ENCODE measurements at regions not wholly inside any gene's neighbourhood (a gene's known extent, or its start where the extent isn't known, plus 50 kb on each side); places are given as distances from the start of the nearest gene placed in this dataset.
A peak's percentile ranks its signal among the peaks of the same experiment; 100 is the strongest.

GRCh38 chr1:192475970-192476369 is 99.6 kb upstream of the RGS1 start:
- Histone ChIP-seq H3K36me3 (no peaks in the 10 kb centered on the region), H3K4me3 (no peak overlapping the region), H3K4me1 (no peaks in the 10 kb centered on the region), H3K27ac (no peak overlapping the region), H3K9me3 (no peaks in the 10 kb centered on the region), H3K27me3 (peaks cover 0 to 8% (median 0%) of the 10 kb centered on the region in 4 donors)
- no peak for TF ChIP-seq CTCF (IDR thresholded peaks at IDR 0.05)
- no peak for DNase-seq
- 69 to 70% methylated on average over 3 of the region's 3 CpGs for WGBS, 2 donors
- no peak for ATAC-seq
- intact Hi-C loops (cut with DNase I): loop anchor here in 2 of 3 donors (5.0 kb wide), 2 partner anchors 106 to 131 kb away; no protein-coding TSS in a partner anchor
- FAIRE-seq: no peak

GRCh38 chr1:192476802-192477298 is 98.7 kb upstream of the RGS1 start:
- H3K9me3 ChIP-seq: no peaks in the 10 kb centered on the region
- no peak overlapping the region for H3K4me3 ChIP-seq
- intact Hi-C loops (cut with DNase I): loop anchor here in 2 of 3 donors (5.0 kb wide), 2 partner anchors 105 to 130 kb away; no protein-coding TSS in a partner anchor
- FAIRE-seq: no peak
- H3K27me3 ChIP-seq: peaks cover 0 to 4% (median 0%) of the 10 kb centered on the region in 4 donors
- peak in 3 of 4 donors; percentile 60 to 63 (median 62) for ATAC-seq
- H3K27ac ChIP-seq: no peak overlapping the region
- 53 to 64% methylated on average over 12 of the region's 12 CpGs for WGBS, 2 donors
- no peaks in the 10 kb centered on the region for H3K36me3 ChIP-seq
- H3K4me1 ChIP-seq: no peaks in the 10 kb centered on the region
- TF ChIP-seq CTCF (IDR thresholded peaks at IDR 0.05): no peak
- DNase-seq: no peak

DNA sequence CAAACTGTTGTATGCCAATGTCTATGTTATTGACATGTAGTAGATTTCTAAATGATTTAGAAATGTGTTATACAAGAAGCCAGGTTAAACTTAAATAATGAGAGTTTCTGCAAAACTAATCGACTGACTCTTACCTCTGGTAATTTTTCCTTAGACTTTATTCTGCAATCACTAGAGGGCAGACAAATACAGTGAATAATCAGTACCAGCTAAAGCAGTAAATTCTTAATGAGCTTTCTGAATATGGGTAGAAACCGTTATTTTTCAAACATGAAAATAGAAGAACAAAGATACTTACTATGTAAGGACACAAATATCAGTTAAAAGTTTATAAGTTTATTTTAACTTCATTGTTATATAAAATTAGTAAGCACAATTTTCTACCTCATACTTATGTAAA is 97.9 kb upstream of the RGS1 start:
- peak; percentile 98 for FAIRE-seq
- intact Hi-C loops (cut with DNase I): loop anchor here in 2 of 3 donors (5.0 kb wide), 2 partner anchors 105 to 130 kb away; no protein-coding TSS in a partner anchor

DNA sequence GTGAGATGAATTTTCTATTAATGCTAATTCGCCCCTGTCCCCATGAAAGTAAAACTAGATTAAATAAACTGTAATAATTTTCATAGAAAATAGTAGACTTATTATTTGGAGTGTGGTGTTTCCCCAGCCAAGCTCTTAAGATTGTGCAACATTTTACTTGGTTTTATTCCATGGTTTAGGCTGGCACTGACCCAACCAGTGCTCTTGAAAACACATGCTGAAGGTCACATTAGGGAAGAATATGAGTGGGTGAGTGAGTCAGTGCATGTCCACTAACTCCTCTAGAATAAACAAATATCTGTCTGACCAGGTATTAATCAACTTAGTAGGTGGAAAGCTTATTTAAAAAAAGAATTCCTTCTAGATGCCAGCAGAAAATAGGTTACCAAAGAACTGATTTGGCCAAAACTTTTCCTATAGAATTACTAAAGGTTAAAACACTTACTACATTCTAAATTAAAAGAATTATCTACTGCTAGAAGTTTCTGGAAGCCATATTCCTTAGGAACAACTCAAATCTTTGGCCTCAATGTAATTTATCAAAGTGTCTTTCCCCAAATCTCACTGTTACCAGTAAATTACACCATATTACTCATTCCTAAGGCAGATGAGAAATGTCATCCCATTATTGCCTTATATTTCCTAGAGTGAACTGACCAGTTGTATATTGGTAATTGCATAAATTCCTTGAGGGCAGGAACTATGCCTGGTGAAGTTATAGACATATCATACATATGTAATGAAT is 89.7 kb upstream of the RGS1 start:
- FAIRE-seq (peak; percentile 98), ATAC-seq (peak; percentile 91 to 94 (median 92)), DNase-seq (peak in 5 of 6 donors; percentile 71 to 87 (median 82))
- intact Hi-C loops (cut with DNase I): no loop called here
- 5 to 12% methylated on average over 1 of the region's 1 CpG for WGBS, 2 donors
- Histone ChIP-seq H3K4me1 (peaks cover 0 to 39% (median 27%) of the 10 kb centered on the region in 3 donors), H3K36me3 (no peaks in the 10 kb centered on the region), H3K4me3 (no peak overlapping the region), H3K27me3 (no peaks in the 10 kb centered on the region), H3K9me3 (no peaks in the 10 kb centered on the region), H3K27ac (peak overlapping the region; percentile 10 to 82 (median 52))
- TF ChIP-seq CTCF (IDR thresholded peaks at IDR 0.05): no peak

More for the DNA sequence above, 97.9 kb upstream of the RGS1 start:
- Histone ChIP-seq H3K27ac (no peak overlapping the region), H3K27me3 (no peaks in the 10 kb centered on the region), H3K4me3 (no peak overlapping the region), H3K36me3 (no peaks in the 10 kb centered on the region), H3K4me1 (no peaks in the 10 kb centered on the region), H3K9me3 (no peaks in the 10 kb centered on the region)
- TF ChIP-seq CTCF (IDR thresholded peaks at IDR 0.05): peak in 3 of 4 donors; percentile 26 to 37 (median 29)
- WGBS, 2 donors: 1% methylated on average over 2 of the region's 2 CpGs
- DNase-seq (no peak), ATAC-seq (peak; percentile 75 to 91 (median 86))

GRCh38 chr1:192488058-192488457 is 87.5 kb upstream of the RGS1 start:
- no peaks in the 10 kb centered on the region for H3K27me3 ChIP-seq
- DNase-seq: no peak
- peak overlapping the region in 1 of 4 donors; percentile 69 for H3K27ac ChIP-seq
- no peaks in the 10 kb centered on the region for H3K9me3 ChIP-seq
- no peak for FAIRE-seq
- no peak overlapping the region for H3K4me3 ChIP-seq
- TF ChIP-seq CTCF (IDR thresholded peaks at IDR 0.05): no peak
- intact Hi-C loops (cut with DNase I): no loop called here
- peaks cover 0 to 41% (median 27%) of the 10 kb centered on the region in 3 donors for H3K4me1 ChIP-seq
- ATAC-seq: no peak
- no peaks in the 10 kb centered on the region for H3K36me3 ChIP-seq
